Left lung (tissue), 4 donors: ENCODE measurements at regions not wholly inside any gene's neighbourhood (a gene's known extent, or its start where the extent isn't known, plus 50 kb on each side); places are given as distances from the start of the nearest gene placed in this dataset.
A peak's percentile ranks its signal among the peaks of the same experiment; 100 is the strongest.

Experiments used
- ATAC-seq: fragments of 200-7000 bp; cut with Tn5 transposase; one replicate; pipeline ENCODE4 v1.9.1; 2020; ENCODE audit warnings: moderate library complexity
- DNase-seq, 4 donors: peaks; one replicate each; pipeline ENCODE4 v3.0.0-alpha.2; 2013 to 2020
- H3K27ac ChIP-seq, 2 donors: fragments of 200-600 bp; sonication (generic) in 1 of 2; one replicate each; pipeline versions ENCODE4 v1.5.0 to v1.8.0; 2020 to 2021
- H3K27me3 ChIP-seq, 2 donors: fragments of 200-600 bp; sonication (generic) in 1 of 2; one replicate each; pipeline versions ENCODE4 v1.5.0 to v1.8.0; 2020 to 2021
- H3K36me3 ChIP-seq, 2 donors: fragments of 200-600 bp; sonication (generic) in 1 of 2; one replicate each; pipeline versions ENCODE4 v1.5.0 to v1.8.0; 2020 to 2021
- H3K4me1 ChIP-seq, 2 donors: fragments of 200-600 bp; one replicate each; pipeline ENCODE4 v1.8.0; 2021
- H3K4me3 ChIP-seq, 2 donors: fragments of 200-600 bp; sonication (generic) in 1 of 2; one replicate each; pipeline versions ENCODE4 v1.5.0 to v1.8.0; 2020 to 2021; ENCODE audit warnings: mild to moderate bottlenecking in 1 of 2
- H3K9me3 ChIP-seq, 2 donors: fragments of 200-600 bp; sonication (generic) in 1 of 2; one replicate each; pipeline versions ENCODE4 v1.5.0 to v1.8.0; 2020 to 2021
- intact Hi-C, 2 donors: fragments of 100-400 bp; cut with DNase I; formaldehyde crosslinking; loops; one replicate each; pipeline versions ENCODE4 v1.11.2 to v1.14.2; 2022
- TF ChIP-seq, protein P1 (sequence below), 2 donors: fragments of 200-600 bp; sonication (generic) in 1 of 2; IDR thresholded peaks; one replicate each; pipeline versions ENCODE4 v1.5.0 to v1.8.0; 2021; ENCODE audit warnings: antibody characterized with exemption in 2 of 2
- donor health status: DM: no; HTN: yes; CAD: no.
- donor health status: DM: no; HTN: no; CAD: no.

DNA sequence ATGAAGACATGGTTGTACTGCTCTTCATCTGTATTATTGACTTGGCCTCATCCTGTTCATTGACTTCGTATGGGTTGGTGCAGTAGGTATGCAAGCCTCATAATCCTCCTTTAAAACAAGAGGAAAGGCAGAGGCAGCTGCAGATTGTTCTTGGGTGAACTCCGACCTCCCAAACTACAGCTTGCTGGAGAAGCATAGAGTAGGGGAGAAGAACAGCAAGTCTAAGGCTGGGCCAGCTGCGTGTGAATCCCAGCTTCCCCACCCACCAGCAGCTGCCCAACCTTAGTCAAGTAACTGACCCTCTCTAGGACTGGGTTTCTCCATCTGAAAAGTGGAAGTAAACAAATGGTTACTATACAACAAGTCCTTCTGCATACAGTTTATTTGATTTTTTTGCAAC is 114.5 kb upstream of the WWC1 start:
- Histone ChIP-seq H3K9me3 (no peaks in the 10 kb centered on the region), H3K27ac (no peak overlapping the region), H3K4me1 (no peaks in the 10 kb centered on the region), H3K36me3 (no peaks in the 10 kb centered on the region), H3K27me3 (no peaks in the 10 kb centered on the region), H3K4me3 (no peak overlapping the region)
- TF ChIP-seq, protein P1, sequence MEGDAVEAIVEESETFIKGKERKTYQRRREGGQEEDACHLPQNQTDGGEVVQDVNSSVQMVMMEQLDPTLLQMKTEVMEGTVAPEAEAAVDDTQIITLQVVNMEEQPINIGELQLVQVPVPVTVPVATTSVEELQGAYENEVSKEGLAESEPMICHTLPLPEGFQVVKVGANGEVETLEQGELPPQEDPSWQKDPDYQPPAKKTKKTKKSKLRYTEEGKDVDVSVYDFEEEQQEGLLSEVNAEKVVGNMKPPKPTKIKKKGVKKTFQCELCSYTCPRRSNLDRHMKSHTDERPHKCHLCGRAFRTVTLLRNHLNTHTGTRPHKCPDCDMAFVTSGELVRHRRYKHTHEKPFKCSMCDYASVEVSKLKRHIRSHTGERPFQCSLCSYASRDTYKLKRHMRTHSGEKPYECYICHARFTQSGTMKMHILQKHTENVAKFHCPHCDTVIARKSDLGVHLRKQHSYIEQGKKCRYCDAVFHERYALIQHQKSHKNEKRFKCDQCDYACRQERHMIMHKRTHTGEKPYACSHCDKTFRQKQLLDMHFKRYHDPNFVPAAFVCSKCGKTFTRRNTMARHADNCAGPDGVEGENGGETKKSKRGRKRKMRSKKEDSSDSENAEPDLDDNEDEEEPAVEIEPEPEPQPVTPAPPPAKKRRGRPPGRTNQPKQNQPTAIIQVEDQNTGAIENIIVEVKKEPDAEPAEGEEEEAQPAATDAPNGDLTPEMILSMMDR (IDR thresholded peaks at IDR 0.05) = no peak
- ATAC-seq = no peak
- DNase-seq = no peak
- intact Hi-C loops = no loop called here

DNA sequence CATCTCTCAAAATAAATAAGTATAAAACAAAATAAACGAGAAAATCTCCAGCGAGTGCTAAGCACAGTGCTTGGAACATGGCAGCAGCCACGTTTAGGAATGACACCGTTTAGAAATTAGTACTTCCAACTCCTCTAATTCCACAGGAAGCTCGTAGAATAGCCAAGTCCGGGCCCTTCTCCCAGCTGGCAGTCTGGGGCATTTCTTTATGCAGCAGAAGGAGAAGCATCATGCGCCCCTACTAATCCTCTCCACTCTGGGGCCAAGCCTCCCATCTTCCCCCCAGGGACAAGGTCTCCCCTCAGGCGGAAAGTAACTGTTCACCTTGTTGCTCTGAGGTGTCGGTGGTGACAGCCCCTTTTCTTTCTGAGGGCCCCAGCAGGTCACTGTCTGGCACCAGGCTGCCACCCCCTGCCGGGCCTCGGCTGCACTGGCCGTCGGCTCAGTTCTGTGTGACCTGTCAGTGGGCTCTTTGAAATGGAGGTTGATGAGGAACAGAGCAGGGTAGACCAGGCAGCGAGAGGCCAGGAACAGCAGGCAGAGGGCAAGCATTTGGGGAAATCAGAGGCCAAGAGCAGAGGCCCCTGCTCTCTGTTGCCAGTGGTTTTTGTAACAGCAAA is 113.5 kb upstream of the WWC1 start:
- intact Hi-C loops = no loop called here
- no peaks in the 10 kb centered on the region for H3K36me3 ChIP-seq
- DNase-seq = peak in 1 of 4 donors; percentile 65
- TF ChIP-seq, protein P1 (IDR thresholded peaks at IDR 0.05) = no peak
- H3K27me3 ChIP-seq = no peaks in the 10 kb centered on the region
- H3K4me1 ChIP-seq = no peaks in the 10 kb centered on the region
- H3K27ac ChIP-seq = no peak overlapping the region
- H3K4me3 ChIP-seq = no peak overlapping the region
- ATAC-seq = no peak
- no peaks in the 10 kb centered on the region for H3K9me3 ChIP-seq

DNA sequence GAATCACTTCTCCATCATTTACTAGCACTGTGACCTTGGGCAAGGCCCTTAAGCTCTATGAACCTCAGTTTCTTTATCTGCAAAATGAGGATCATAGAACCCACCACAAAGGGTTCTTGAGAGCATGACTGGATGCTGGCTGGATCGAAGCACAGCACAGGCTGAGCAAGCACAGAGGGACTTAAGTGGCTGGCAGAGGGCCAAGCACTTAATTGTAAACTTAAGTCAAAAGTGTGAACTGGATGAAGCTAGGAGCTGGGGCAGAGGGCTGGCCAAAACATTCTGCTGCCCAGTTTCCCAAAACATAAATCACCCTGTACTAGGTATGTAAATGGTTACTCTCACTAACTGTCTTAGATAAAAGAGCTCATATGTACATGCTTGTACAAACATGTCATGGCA is 112.3 kb upstream of the WWC1 start:
- no peaks in the 10 kb centered on the region for H3K27me3 ChIP-seq
- no peaks in the 10 kb centered on the region for H3K9me3 ChIP-seq
- intact Hi-C loops = no loop called here
- H3K36me3 ChIP-seq = no peaks in the 10 kb centered on the region
- TF ChIP-seq, protein P1 (IDR thresholded peaks at IDR 0.05) = no peak
- no peak overlapping the region for H3K4me3 ChIP-seq
- peak; percentile 69 for ATAC-seq
- no peaks in the 10 kb centered on the region for H3K4me1 ChIP-seq
- no peak overlapping the region for H3K27ac ChIP-seq
- DNase-seq = peak in 2 of 4 donors; percentile 41 to 54

DNA sequence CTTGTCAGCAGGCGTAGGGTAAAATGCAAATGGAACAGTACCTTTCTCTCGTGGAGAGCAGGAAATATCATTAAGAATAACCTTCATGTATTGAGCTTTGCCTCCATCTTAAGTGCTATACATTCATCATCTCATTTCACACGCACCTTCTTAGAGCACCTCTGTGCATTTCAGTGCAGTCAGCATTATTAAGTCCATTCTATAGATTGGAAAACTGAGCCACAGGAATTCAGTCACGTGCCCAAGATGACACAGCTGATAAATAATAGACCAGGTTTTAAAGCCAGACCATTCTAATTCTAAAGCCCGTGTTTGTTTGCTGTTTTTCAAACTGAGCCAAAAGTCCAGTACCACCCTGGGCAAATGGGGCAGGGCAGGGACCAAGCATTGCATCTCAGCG is 109.2 kb upstream of the WWC1 start:
- Histone ChIP-seq H3K9me3 (no peaks in the 10 kb centered on the region), H3K4me1 (no peaks in the 10 kb centered on the region), H3K36me3 (no peaks in the 10 kb centered on the region), H3K27me3 (no peaks in the 10 kb centered on the region), H3K27ac (no peak overlapping the region), H3K4me3 (no peak overlapping the region)
- intact Hi-C loops = no loop called here
- TF ChIP-seq, protein P1 (IDR thresholded peaks at IDR 0.05) = no peak
- ATAC-seq (no peak), DNase-seq (no peak)

DNA sequence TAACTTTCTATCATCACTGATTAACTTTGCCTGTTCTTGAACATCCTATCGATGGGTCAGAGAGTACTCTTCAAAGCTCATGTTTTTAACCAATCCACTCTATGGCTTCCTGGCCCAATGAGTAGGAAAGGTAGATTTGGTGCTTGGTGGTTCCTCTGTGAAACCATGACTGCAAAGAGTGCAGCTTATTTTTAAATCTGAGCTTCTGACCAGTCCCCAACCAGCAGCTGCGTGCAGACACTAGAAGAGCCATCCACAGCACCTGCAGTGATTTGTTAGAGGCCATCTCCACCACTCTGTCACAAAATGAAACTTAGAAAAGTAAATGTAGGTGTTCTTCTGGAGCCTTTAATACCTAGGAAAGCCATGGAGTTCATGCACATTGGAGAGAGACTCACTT is 107.3 kb upstream of the WWC1 start:
- Histone ChIP-seq H3K27ac (no peak overlapping the region), H3K9me3 (no peaks in the 10 kb centered on the region), H3K4me3 (no peak overlapping the region), H3K36me3 (no peaks in the 10 kb centered on the region), H3K27me3 (no peaks in the 10 kb centered on the region), H3K4me1 (no peaks in the 10 kb centered on the region)
- intact Hi-C loops = no loop called here
- no peak for DNase-seq
- no peak for ATAC-seq
- TF ChIP-seq, protein P1 (IDR thresholded peaks at IDR 0.05) = no peak
